ENCODE measurements at regions not wholly inside any gene's neighbourhood (a gene's known extent, or its start where the extent isn't known, plus 50 kb on each side); places are given as distances from the start of the nearest gene placed in this dataset.
A peak's percentile ranks its signal among the peaks of the same experiment; 100 is the strongest.

DNA sequence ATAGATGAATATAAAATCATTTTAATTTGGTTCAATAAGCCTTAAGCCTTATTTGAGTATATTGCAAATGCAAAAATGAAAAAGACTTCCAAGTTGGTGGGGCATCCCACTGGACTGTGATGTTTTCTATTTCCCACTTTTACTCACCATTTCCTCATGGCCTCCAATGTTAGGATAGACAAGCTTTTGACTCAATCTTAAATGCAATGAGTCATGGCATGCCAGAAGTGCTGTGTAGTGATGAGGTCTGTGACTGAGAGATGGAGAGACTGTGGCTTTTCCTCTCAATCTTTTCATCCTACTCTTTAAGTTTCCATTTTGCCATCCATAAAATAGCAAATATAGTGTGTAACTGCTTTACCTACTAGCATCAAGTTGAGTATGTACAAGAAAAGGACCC, 1401.2 kb upstream of the CELF4 start:
- H3K27ac ChIP-seq = no peak overlapping the region
- no peak for DNase-seq (ENCODE audit: low read depth, low spot score)

DNA sequence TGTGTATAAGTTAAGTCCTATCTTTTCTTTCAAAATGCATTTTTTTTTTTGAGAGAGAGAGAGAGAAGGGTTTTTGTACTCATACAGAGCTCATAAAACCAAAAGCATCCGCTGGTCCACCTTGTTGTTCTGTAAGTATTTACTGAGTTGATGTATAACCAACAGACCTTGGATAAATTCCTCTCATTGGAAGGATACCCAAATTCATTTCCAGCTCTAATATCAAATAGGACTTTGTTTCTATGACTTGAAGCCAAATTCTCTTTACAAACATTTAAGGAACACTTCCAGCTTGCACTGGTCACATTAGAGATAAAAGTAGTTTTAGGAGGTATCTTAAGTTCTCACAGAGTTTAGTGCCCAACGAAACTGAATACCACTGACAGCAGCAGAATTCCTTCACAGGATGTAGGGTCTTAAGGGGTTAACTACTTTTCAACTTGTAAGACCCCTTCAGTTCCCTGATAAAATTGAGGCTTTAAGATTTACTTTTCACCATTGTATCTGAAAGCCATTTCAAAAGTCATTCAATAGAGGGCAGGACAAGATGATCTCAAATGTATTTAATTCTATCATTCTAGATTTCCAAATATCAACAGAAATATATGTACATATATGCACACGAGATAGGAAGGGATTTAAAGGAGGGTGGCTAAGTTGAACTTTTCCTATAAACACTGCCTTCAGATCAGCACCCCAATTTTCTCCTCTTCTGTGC, 1398.5 kb upstream of the CELF4 start:
- H3K27ac ChIP-seq = no peak overlapping the region
- no peak for DNase-seq (ENCODE audit: low read depth, low spot score)

DNA sequence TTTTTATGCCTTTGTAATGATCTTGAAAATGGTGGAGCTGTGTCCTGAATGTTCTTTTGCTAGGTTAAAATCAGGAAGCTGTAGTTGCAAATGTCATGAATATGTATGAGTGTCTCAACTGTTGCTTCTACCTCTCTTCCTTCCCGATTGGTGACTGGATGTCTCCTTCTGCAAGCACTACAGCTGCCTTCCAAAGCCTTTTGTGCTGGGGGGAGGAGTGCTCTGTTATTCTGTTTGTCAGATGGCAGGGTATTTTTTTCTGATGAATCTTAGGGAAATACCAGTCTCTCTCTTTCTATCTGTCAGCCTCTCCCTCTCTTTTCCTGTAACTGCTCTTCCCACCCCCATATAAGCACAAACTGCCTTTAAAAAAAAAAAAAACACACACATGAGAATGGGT, 1396.3 kb upstream of the CELF4 start:
- H3K27ac ChIP-seq = no peak overlapping the region
- DNase-seq (ENCODE audit: low read depth, low spot score) = no peak

DNA sequence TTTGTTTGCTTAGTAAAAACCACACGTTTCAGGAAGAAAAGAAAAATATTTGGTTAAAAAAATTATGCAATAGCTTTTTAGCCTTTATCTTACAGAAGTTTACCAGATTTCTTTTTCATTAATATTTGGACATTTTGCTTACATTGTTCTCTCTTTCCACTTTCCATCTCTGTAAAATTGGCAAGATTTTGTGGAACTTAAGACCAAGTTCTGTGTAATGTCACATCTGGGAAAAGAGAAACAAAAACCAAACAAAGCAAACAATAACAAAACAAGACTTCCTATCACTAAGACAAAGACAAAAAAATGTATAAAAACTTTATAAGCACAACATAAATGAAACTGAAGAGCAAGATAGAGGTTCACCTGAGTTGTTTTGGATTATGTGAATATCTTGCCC, 1392.1 kb upstream of the CELF4 start:
- H3K27ac ChIP-seq = no peak overlapping the region
- no peak for DNase-seq (ENCODE audit: low read depth, low spot score)

DNA sequence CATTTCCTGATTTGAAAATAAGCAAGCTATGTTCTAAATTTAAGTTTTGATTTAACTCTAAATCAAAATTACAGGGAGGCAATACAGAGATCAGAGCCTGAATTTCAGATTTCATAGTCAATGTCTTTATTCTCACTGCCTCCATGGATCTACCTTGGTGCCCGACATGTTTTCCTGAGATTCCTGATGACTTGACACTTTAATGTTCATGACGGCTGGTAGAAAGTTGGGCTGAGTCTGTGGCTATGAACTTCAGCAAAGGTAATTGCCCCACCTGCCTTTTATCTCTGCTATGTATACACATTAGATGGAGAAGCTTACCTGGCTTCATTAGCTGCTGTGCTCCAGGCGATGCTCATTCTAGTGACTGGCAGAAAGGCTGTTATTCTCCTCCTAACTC, 1390.5 kb upstream of the CELF4 start:
- H3K27ac ChIP-seq = no peak overlapping the region
- DNase-seq (ENCODE audit: low read depth, low spot score) = no peak

DNA sequence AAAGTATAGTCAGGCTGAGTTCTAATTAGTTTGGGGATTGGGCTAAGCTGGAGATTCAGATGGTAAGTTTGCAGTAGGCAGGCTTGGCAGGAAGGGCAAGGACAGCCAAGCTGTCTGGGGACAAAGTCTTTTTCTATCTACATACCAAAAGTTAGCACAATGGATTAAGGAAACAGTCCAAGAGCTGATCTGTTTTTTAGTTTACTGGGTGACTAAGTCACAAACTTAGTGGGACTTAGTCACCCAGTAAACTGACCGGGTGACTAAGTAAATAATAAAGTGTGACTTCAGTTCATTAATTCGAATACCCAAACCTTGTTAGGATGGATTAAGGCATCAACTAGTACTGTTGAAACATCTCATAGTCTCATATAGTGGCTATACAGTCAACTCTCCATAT, 1386.0 kb upstream of the CELF4 start:
- no peak overlapping the region for H3K27ac ChIP-seq
- no peak for DNase-seq (ENCODE audit: low read depth, low spot score)

DNA sequence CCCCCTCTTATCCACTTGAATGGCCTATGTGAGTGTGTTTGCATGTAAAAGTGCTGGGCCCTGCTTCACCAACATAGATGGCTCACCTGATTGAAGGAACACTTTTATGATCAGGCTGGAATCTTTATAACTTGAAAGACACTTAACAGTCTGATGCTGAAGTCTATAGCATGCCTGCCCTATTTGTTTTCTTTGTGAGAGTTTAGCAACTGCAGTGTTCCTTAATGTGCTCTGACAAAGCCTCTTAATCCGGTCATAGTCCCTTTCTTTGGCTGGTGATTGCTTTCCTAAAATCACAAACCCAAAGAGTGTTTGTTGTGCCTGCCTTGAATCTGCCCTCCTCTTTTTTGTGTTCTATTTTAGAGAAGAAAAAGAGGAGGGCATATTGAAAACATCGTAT, 1382.8 kb upstream of the CELF4 start:
- DNase-seq (ENCODE audit: low read depth, low spot score) = no peak
- H3K27ac ChIP-seq = no peak overlapping the region

DNA sequence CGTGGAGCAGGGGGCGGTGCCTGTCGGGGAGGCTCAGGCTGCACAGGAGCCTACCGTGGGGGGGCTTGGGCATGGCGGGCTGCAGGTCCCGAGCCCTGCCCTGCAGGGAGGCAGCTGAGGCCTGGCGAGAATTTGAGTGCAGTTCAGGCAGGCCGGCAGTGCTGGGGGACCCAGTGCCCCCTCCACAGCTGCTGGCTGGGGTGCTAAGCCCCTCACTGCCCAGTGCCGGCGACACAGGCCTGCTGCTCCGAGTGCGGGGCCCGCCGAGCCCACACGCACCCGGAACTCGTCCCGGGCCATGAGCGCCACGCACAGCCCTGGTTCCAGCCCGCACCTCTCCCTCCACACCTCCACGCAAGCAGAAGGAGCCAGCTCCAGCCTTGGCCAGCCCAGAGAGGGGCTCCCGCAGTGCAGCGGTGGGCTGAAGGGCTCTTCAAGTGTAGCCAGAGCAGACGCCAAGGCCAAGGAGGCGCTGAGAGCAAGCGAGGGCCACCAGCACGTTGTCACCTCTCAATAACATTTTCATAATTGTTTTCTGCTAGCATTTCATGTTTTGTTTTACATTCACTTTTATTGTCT, 1378.9 kb upstream of the CELF4 start:
- H3K27ac ChIP-seq = no peak overlapping the region
- no peak for DNase-seq (ENCODE audit: low read depth, low spot score)

DNA sequence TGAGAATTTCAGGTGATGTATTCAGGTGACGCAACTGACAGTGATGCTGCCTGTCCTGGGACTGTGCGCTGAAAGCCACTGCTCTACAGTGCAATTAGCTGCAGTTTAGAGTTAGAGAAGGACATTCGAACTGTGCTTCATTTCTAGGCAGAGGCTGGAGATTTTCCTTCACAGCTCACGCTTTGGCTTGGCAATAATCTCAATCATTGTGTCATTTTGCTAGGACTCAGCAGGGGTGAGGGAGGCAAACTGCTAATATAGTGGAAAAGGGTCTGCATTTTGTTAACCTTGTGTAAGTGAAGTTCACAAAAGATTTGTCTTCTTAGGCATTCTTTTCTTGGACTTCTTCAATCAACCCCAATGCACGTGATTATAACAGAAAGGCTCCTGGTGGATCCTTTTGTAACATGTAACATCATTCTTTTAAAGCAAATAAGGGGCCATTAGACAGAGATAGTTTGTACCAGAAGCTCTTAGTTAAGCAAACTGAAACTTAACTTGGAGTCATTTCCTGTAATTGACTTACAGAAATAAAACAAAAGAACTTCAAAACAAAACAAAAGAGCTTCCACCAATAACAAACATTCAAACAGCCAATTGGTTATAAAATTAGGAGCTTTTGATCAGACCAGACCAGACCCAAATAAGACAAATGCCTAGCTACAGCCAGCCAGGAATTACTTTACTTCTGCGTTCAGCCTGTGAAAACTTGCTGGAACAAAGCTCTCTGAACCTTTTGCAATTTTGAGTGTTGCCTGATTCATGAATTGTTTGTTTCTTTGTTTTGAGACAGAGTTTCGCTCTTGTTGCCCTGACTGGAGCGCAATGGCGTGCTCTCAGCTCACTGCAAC, 1376.3 kb upstream of the CELF4 start:
- no peak overlapping the region for H3K27ac ChIP-seq
- DNase-seq (ENCODE audit: low read depth, low spot score) = no peak

DNA sequence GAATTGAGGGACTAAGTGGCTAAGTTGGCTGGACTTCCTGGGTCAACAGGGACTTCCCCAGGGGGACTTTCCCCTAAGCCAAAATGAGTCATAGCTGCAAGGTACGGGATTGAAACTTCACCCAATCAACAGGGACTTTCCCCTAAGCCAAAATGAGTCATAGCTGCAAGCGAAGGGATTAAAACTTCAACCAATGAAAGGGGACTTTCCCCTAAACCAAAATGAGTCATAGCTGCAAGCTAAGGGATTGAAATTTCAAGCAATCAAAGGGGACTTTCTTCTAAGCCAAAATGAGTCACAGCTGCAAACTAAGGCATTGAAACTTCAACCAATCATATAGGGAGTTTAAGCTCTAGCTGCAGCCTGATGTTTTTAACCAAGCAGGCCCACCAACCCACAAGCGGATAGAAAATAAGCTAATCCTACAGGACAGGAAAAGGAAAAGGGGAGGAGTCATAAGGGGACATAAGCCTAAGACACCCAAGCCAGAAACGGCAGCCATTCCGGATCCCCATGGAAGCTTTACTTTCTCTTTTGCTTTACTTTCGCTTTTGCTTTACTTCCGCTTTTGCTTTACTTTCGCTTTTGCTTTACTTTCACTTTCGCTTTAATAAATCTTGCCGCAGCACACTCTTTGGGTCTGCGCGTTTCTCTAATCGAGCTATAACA, 1375.4 kb upstream of the CELF4 start:
- no peak overlapping the region for H3K27ac ChIP-seq
- peak; percentile 85 for DNase-seq (ENCODE audit: low read depth, low spot score)

DNA sequence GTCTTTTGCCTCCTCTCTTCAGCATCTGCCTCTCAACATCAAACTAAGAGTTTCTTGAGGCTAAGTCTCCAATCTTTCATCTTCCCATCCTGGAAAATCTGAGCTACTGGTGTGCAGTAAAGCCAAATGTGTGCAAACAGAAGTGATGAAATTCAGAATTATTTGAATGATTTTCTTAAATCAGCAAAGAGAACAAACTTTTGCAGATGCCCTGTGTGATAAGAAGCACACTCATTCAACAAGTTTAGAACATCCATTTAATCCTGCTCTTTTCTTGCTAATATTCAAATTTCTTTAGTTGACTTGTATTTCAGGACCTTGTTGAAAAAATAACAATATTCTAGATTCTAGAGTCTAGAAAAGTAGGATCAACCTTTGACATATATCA, 1374.9 kb upstream of the CELF4 start:
- DNase-seq (ENCODE audit: low read depth, low spot score) = no peak
- no peak overlapping the region for H3K27ac ChIP-seq

DNA sequence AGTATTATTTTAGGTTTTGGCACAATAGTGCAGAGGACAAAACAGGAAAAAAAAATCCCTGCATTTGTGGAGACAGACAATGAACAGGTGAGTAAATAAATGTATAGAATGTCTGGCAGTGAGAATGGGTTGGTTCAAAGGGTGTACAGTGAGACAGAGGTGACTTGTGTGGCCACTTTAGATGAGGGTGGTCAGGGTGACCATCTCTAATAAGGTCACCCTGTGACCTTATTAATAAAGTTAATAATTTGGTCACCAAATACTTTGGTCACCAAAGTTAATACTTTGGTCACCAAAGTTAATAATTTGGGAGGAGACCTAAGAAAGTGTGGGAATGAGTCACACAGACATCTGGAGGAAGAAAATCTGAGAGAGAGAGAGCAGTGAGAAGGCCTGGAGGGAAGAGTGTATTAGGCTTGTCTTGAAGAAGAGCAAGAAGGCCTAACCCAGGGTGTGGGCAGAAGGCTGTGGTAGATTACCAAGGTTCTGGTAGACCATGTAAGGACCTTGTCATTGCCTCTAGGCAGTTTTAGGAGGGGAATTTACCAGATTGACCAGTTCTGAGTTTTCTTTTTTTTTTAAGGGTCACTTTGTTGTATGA, 1368.4 kb upstream of the CELF4 start:
- no peak overlapping the region for H3K27ac ChIP-seq
- DNase-seq (ENCODE audit: low read depth, low spot score) = no peak

DNA sequence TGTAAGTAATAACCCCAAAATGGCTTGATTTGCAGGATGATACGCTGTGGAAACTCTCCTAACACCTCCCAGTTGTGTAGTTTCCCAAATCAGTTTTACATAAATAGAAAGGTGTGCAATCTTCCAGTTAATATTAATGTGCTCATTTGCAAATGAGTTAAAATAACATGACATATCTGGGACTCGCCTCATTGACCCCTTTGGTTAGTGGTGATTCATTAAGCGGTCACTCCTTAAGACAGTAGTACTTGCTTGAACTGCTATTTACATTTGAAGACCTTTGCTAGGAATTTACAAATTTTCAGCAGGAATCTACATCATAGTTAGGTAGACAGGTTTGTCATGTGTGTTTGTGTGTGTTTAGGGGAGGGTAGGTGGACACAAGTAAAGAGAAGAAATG, 1367.7 kb upstream of the CELF4 start:
- H3K27ac ChIP-seq = no peak overlapping the region

DNA sequence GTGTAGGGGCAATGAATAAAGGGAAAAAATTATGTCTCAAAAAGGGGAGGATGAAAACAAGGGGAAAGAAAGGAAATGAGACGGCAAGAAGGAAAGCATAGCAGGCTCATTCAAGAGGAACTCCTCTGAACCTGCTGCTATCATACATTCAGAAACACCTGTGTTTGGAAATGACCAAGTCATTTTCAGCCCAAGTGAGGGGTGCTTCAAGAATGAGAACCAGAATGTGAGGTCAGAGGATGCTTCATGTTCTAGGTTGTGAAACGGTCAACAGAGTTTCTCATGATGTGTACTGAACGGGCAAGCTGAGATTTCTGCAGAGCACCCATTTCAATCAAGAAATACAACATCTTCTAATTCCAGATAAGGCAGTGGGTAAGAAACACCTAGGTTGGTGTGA, 1367.2 kb upstream of the CELF4 start:
- DNase-seq (ENCODE audit: low read depth, low spot score) = no peak
- H3K27ac ChIP-seq = no peak overlapping the region

More for the DNA sequence above, 1367.7 kb upstream of the CELF4 start:
- no peak for DNase-seq (ENCODE audit: low read depth, low spot score)

DNA sequence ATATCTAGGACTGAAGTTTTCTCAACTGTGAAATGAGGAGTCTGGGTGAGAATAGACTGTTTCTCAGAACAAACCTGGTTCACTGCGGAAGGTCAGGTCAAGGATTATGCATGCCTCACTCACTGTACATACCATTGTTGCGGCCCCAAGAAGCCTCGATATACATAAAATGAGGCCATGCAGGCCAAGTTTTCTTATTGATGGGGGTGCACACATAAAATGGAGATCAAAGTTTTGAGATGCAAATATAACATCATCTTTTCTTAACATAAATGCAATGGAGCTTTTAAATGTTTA, 1366.1 kb upstream of the CELF4 start:
- no peak for DNase-seq (ENCODE audit: low read depth, low spot score)
- no peak overlapping the region for H3K27ac ChIP-seq

DNA sequence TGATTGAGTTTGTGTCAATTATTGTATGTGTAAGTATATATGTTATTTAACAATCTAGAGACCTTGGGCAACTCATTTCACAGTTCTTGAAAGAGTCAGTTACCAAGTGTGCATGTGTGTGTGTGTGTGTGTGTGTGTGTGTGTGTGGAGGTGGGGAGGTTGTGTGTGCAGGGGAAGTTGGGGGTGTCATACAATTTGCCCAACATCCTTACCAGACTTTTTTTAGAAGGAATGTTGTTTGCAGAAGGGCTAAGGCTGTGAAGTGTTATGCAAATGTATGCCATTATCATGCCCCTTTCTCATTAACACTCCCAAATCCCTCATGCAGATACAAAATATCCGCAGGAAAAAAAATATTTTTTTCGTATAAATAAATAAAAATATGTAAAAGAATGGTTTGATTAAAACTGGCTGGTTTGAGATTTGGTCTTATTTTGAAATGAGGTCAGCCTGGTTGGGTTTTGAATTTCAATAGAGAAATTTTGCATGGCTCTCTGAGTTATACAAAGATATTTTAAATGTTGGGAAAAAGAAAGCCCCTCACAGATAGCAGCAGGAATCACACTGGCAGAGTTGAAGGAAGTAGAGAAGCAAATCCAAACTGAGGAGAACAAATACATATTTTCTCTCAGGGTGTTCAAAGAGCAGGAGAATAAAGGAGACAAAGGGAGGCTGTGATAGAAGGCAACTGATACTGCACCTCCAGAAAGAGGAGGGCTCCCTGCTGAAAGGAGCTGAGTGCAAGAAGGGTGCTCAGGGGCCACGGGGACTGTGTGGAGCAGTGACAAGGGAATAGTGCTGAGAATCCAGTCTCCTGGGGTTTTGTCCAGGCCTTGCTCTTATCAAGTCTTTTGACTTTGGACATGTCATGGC, 1365.5 kb upstream of the CELF4 start:
- no peak overlapping the region for H3K27ac ChIP-seq
- no peak for DNase-seq (ENCODE audit: low read depth, low spot score)

DNA sequence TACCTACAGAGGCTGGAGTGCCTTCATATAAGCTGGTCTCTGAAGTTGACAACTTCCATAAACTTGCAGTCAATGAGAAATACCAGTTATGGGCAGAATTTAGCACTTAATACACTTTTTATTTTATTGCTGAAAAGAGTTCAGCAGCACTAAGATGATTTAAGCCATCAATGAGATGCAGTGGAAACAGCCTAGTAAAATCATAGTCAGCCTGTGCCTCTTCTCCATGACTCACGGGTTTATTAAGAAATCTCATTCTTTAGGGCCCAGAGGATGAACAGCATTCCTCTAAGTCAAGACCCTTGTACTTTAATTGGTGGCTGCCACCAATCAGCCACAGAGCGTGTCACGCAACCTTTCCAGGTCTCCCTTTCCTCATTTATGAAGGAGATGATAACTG, 1357.9 kb upstream of the CELF4 start:
- no peak for DNase-seq (ENCODE audit: low read depth, low spot score)
- H3K27ac ChIP-seq = no peak overlapping the region

DNA sequence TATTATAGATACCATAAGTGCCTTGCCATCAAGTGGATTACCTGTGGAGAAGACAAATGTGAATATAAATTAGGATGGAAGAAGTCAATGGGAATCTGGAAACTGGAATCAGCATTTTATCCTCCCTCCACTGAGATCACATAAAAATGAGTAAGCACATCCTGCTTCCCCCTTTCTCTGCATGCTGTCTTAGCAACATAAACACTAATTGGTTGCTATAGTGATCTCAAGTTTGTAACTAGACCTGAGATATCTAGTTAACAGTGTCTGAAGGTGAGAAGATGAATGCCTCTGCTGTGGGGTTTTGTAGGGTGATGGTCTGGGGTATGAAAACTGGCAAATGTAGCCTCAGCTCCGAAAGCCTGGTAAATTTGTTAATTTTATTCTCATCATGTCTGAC, 1357.5 kb upstream of the CELF4 start:
- DNase-seq (ENCODE audit: low read depth, low spot score) = no peak
- no peak overlapping the region for H3K27ac ChIP-seq

DNA sequence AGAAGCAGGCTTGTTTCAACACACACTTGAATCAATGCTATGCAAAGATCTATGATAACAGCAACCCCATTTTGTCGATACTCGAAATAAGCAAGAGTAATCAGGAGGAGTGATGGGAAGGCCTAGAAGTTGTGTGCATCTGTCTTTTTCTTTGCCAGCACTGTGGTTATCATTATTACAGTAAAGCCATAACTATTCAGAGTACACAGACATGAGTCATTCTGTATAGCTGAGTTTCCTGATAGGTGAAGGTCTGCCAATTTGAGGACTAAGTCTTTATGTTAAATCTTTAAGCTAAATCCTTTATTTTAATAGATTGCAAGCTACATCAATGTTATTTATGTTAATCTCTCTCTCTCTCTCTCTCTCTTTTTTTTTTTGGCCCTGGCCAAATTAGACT, 1344.4 kb upstream of the CELF4 start:
- no peak for DNase-seq (ENCODE audit: low read depth, low spot score)
- no peak overlapping the region for H3K27ac ChIP-seq

DNA sequence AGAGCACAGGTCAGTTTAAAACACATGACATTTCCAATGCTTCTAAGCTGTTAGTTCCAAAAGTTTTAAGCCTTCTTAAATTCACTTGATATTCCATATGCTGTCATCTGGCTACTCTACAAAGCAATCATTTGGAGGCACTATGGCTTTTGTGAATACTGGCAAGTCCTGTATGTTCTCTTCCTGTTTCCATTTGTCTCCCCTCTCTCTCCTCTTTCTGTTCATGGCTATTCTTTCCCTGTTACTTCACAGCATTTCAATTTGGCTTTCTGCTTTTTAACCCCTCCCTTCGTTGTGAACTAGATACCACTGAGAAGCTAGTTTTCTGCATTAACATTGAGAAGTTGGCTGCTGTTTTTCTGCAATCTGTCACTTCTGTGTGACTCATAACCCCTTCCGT, 1337.2 kb upstream of the CELF4 start:
- no peak for DNase-seq (ENCODE audit: low read depth, low spot score)
- H3K27ac ChIP-seq = no peak overlapping the region
